ENCODE measurements at regions not wholly inside any gene's neighbourhood (a gene's known extent, or its start where the extent isn't known, plus 50 kb on each side); places are given as distances from the start of the nearest gene placed in this dataset.

DNA sequence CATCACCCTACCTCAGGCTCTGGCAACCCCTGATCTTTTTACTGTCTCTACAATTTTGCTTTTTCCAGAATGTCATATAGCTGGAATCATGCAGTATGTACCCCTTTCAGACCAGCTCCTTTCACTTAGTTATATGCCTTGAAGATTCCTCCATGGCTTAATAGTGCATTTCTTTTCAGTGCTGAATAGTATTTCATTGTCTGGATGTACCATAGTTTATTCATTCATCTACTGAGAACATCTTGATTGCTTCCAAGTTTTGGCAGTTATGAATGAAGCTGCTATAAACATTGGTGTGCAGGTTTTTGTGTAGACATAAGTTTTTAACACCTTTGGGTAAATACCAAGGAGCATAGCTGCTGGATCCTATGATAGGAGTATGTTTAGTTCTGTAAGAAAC is 50.8 kb upstream of the ANP32A start:
- DNase-seq, result no peak

DNA sequence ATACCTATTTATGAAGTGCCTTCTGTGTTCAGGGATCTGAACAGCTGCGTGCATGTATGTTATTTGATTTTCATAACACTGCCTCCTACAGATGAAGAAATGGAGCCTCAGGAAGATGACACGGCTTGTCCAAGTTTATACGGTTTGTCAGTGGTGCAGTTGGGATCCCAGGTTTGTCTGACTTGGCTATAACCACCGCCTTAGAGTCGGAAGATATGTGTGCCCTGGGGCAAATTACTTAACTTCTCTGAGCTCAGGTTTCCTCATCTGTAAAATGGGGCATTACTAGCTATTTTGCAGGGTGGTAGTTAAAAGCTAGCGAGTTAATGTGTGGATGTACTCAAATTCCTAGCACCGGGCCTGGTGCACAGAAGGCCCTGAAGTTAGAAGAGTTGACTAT is 54.1 kb upstream of the ANP32A start:
- DNase-seq, result no peak

DNA sequence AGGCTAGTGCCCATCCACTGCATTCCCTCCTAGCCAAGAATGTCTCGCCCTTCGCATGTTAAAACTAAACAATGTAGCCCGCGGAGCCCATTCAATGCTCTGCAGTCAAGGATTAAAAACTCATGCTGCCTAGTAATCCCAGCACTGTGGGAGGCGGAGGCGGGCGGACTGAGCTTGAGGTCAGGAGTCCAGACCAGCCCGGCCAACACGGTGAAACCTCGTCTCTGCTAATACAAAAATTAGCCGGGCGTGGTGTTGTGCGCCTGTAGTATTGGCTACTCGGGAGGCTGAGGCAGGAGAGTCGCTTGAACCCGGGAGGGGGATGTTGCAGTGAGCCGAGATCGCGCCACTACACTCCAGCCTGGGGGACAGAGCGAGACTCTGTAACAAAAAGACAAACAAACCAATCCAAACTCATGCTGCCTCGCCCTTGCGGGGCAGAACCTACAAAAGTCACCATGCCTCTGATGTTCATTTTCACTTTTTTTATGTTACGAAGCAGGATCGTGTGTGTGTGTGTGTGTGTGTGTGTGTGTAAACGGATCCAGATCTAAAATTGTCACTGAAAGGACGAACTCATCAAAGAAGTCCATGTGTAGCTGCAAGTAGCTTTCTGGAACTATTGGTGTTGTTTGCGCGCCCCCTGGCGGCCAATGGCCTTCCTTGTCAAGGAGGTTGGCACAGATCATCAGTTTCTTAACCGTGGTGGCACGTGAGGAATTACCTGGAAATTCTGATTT is 54.8 kb upstream of the SPESP1 start:
- peak; percentile 87 for DNase-seq

GRCh38 chr15:68877626-68878025 is 52.7 kb upstream of the SPESP1 start:
- no peak for DNase-seq

DNA sequence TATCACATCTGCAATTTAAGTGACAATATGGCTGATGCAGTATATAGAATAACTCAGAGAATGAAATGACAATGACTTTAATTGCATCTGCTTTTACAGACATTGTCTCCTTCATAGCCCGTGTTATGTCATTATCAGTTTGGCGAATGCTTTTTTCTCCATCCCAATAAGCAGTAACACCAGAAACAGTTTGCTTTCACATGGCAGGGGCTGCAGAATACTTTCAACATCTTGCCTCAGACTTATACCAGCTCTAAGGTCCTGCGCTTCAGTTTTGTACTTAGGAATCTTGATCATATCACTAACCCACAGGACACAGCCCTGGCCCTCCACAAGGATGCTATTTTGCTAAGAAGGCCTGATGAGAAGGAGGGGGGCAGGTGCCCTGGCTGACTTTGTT is 49.9 kb upstream of the SPESP1 start:
- no peak for DNase-seq

Data from NCI-H2171 treated with DMSO at 0.1 percent for 48 hours (cell line).